ENCODE measurements at regions not wholly inside any gene's neighbourhood (a gene's known extent, or its start where the extent isn't known, plus 50 kb on each side); places are given as distances from the start of the nearest gene placed in this dataset.

DNA sequence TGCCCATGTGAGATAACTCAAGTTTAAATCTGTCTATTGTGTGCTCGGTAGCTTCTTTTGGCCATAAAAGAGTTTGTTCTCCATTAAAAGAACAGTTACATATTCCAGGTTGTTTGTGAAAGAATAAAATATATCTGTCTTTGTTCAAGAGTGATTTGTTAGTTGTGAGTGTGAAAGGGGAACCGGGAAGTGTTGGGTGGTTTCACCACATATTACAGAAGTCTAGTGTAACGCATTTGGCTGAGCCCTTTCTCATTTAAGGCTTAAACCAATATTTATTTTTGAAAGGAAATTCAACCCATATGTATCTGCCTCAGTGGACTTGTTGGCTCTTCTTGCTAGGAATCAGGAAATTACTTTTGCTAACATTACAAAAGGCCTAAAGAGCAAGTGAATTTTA lies 54.1 kb upstream of the DMRTA1 start:
- TF ChIP-seq, protein P1, sequence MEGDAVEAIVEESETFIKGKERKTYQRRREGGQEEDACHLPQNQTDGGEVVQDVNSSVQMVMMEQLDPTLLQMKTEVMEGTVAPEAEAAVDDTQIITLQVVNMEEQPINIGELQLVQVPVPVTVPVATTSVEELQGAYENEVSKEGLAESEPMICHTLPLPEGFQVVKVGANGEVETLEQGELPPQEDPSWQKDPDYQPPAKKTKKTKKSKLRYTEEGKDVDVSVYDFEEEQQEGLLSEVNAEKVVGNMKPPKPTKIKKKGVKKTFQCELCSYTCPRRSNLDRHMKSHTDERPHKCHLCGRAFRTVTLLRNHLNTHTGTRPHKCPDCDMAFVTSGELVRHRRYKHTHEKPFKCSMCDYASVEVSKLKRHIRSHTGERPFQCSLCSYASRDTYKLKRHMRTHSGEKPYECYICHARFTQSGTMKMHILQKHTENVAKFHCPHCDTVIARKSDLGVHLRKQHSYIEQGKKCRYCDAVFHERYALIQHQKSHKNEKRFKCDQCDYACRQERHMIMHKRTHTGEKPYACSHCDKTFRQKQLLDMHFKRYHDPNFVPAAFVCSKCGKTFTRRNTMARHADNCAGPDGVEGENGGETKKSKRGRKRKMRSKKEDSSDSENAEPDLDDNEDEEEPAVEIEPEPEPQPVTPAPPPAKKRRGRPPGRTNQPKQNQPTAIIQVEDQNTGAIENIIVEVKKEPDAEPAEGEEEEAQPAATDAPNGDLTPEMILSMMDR (IDR thresholded peaks at IDR 0.05; ENCODE audit: low read depth, low read length) = no peak
- no peak for TF ChIP-seq EZH2phosphoT487 (IDR thresholded peaks at IDR 0.05; ENCODE audit: low read depth)

Data from OCI-LY3 (cell line).